ENCODE measurements at regions not wholly inside any gene's neighbourhood (a gene's known extent, or its start where the extent isn't known, plus 50 kb on each side); places are given as distances from the start of the nearest gene placed in this dataset.

GRCh38 chrX:118205421-118206395 is 89.1 kb upstream of the KLHL13 start:
- no peak for TF ChIP-seq CTCF (IDR thresholded peaks at IDR 0.05)
- H3K27ac ChIP-seq: no peak overlapping the region
- no peaks in the 10 kb centered on the region for H3K27me3 ChIP-seq
- H3K36me3 ChIP-seq: no peaks in the 10 kb centered on the region
- no peak overlapping the region for H3K4me3 ChIP-seq
- H3K9me3 ChIP-seq: no peaks in the 10 kb centered on the region
- no peaks in the 10 kb centered on the region for H3K4me1 ChIP-seq
- intact Hi-C loops (cut with DNase I): no loop called here
- DNase-seq (no peak), ATAC-seq (no peak)

GRCh38 chrX:118207831-118208453 is 91.3 kb upstream of the KLHL13 start:
- no peaks in the 10 kb centered on the region for H3K27me3 ChIP-seq
- ATAC-seq (no peak), DNase-seq (no peak)
- no peaks in the 10 kb centered on the region for H3K9me3 ChIP-seq
- no peak overlapping the region for H3K4me3 ChIP-seq
- H3K4me1 ChIP-seq: no peaks in the 10 kb centered on the region
- no peak overlapping the region for H3K27ac ChIP-seq
- no peak for TF ChIP-seq CTCF (IDR thresholded peaks at IDR 0.05)
- no peaks in the 10 kb centered on the region for H3K36me3 ChIP-seq
- intact Hi-C loops (cut with DNase I): no loop called here

- Histone ChIP-seq H3K27ac (no peak overlapping the region), H3K36me3 (no peaks in the 10 kb centered on the region), H3K9me3 (no peaks in the 10 kb centered on the region), H3K27me3 (no peaks in the 10 kb centered on the region), H3K4me1 (no peaks in the 10 kb centered on the region), H3K4me3 (no peak overlapping the region)
- TF ChIP-seq CTCF (IDR thresholded peaks at IDR 0.05): no peak
- intact Hi-C loops (cut with DNase I): no loop called here
- ATAC-seq (no peak), DNase-seq (no peak)
Observed at GRCh38 chrX:118208481-118208880, 91.9 kb upstream of the KLHL13 start.

- Histone ChIP-seq H3K36me3 (no peaks in the 10 kb centered on the region), H3K9me3 (no peaks in the 10 kb centered on the region), H3K4me1 (no peaks in the 10 kb centered on the region), H3K27me3 (no peaks in the 10 kb centered on the region), H3K4me3 (no peak overlapping the region), H3K27ac (no peak overlapping the region)
- ATAC-seq (no peak), DNase-seq (no peak)
- no peak for TF ChIP-seq CTCF (IDR thresholded peaks at IDR 0.05)
- intact Hi-C loops (cut with DNase I): no loop called here
Observed at GRCh38 chrX:118211891-118212816, 95.5 kb upstream of the KLHL13 start.

- Histone ChIP-seq H3K4me3 (no peak overlapping the region), H3K9me3 (no peaks in the 10 kb centered on the region), H3K36me3 (no peaks in the 10 kb centered on the region), H3K4me1 (no peaks in the 10 kb centered on the region), H3K27ac (no peak overlapping the region), H3K27me3 (no peaks in the 10 kb centered on the region)
- ATAC-seq: no peak
- intact Hi-C loops (cut with DNase I): no loop called here
- no peak for DNase-seq
- TF ChIP-seq CTCF (IDR thresholded peaks at IDR 0.05): no peak
Observed at GRCh38 chrX:118212817-118213183, 96.2 kb upstream of the KLHL13 start.

Measured in upper lobe of right lung (tissue), 1 donor.